A673 (cell line): ENCODE measurements at regions not wholly inside any gene's neighbourhood (a gene's known extent, or its start where the extent isn't known, plus 50 kb on each side); places are given as distances from the start of the nearest gene placed in this dataset.

Source experiments
- BruUV-seq: library from RNA; stranded (reverse); fragments of 400-500 nt; replicated peaks from 2 replicates; lab custom pipeline; 2021; lab: Mats Ljungman, UMichigan
- CTCF ChIA-PET: fragments of 300-600 bp; sonication (Branson Sonifier 250); formaldehyde crosslinking; loops from one replicate; lab custom pipeline; 2022; ENCODE audit warnings: antibody characterized with exemption; lab: Charles Lee
- POLR2A ChIA-PET: fragments of 300-600 bp; sonication (Branson Sonifier 250); formaldehyde crosslinking; loops from one replicate; lab custom pipeline; 2022; ENCODE audit warnings: antibody characterized with exemption; ENCODE audit not compliant: low non-redundant PET; lab: Charles Lee
- DNase-seq: peaks from one replicate; pipeline ENCODE4 v3.0.0-alpha.2; 2015; ENCODE audit warnings: low spot score
- H3K27ac ChIP-seq: fragments of 200-600 bp; sonication (generic); 2 replicates; pipeline ENCODE4 v1.5.1; 2016; ENCODE audit warnings: mixed run types, low read depth, mild to moderate bottlenecking, mixed read lengths, antibody characterized with exemption, low read length; ENCODE audit not compliant: poor library complexity, severe bottlenecking
- H3K27me3 ChIP-seq: fragments of 200-600 bp; sonication (generic); replicated peaks from 2 replicates; pipeline ENCODE4 v1.6.1; 2017; ENCODE audit warnings: mixed run types, low read depth, mild to moderate bottlenecking, mixed read lengths, antibody characterized with exemption, low read length; ENCODE audit not compliant: insufficient read depth, poor library complexity
- H3K36me3 ChIP-seq: fragments of 200-600 bp; sonication (generic); 2 replicates; pipeline ENCODE4 v1.6.1; 2016; ENCODE audit warnings: mixed run types, mild to moderate bottlenecking, mixed read lengths, antibody characterized with exemption, low read length; ENCODE audit not compliant: insufficient read depth, poor library complexity, severe bottlenecking
- H3K4me1 ChIP-seq: fragments of 200-600 bp; sonication (generic); 2 replicates; pipeline ENCODE4 v1.6.1; 2017; ENCODE audit warnings: mixed run types, mild to moderate bottlenecking, mixed read lengths, antibody characterized with exemption, low read length; ENCODE audit not compliant: insufficient read depth, poor library complexity, severe bottlenecking
- H3K4me3 ChIP-seq: fragments of 200-600 bp; sonication (generic); 2 replicates; pipeline ENCODE4 v1.5.1; 2016; ENCODE audit warnings: low read depth, mixed run types, mild to moderate bottlenecking, mixed read lengths, low read length; ENCODE audit not compliant: poor library complexity, severe bottlenecking
- H3K9me3 ChIP-seq: fragments of 200-600 bp; sonication (generic); 2 replicates; pipeline ENCODE4 v1.6.1; 2016; ENCODE audit warnings: mixed run types, low read depth, mild to moderate bottlenecking, mixed read lengths, antibody characterized with exemption, low read length; ENCODE audit not compliant: poor library complexity, severe bottlenecking
- EZH2 ChIP-seq: fragments of 200-600 bp; sonication (generic); IDR thresholded peaks from 2 replicates; pipeline ENCODE4 v1.6.1; 2017; ENCODE audit warnings: borderline replicate concordance, low read depth, mild to moderate bottlenecking, mixed read lengths, antibody characterized with exemption, low read length; ENCODE audit not compliant: poor library complexity, severe bottlenecking
- intact Hi-C: fragments of 100-400 bp; cut with micrococcal nuclease; formaldehyde crosslinking; loops from one replicate; pipeline ENCODE4 v1.10.0; 2022; ENCODE audit not compliant: unreplicated experiment
- TF ChIP-seq, protein P1 (sequence below): fragments of 300-800, 200-600 bp; sonication (generic); conservative IDR thresholded peaks from 2 replicates; pipeline ENCODE4 v1.5.1; 2017; ENCODE audit warnings: low read depth, mild to moderate bottlenecking, antibody characterized with exemption, low read length, moderate library complexity, mixed read lengths

DNA sequence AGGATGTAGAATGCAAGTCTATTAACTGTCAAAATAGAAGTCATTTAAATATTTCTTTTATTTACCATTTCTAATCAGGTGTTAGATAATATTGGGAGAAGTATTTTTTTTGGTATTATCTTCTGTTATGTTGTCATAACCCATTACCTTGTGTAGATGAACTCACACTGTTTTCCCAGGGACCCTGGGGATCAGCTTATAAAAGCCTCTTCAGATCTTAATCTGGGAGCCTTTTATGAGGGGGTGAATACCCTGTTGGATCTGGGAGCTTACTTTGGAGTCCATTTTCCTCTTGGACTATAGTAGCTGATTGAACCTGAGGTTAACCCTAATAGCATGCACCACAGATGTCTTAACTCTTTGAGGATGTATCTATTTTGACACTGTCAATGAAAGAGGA is 176.3 kb upstream of the ATP2B1 start:
- POLR2A ChIA-PET = no interaction called here
- BruUV-seq = no TSS peak
- no peaks in the 10 kb centered on the region for H3K27me3 ChIP-seq
- H3K4me3 ChIP-seq = no peak overlapping the region
- intact Hi-C loops = no loop called here
- H3K9me3 ChIP-seq = no peaks in the 10 kb centered on the region
- H3K27ac ChIP-seq = no peak overlapping the region
- TF ChIP-seq, protein P1, sequence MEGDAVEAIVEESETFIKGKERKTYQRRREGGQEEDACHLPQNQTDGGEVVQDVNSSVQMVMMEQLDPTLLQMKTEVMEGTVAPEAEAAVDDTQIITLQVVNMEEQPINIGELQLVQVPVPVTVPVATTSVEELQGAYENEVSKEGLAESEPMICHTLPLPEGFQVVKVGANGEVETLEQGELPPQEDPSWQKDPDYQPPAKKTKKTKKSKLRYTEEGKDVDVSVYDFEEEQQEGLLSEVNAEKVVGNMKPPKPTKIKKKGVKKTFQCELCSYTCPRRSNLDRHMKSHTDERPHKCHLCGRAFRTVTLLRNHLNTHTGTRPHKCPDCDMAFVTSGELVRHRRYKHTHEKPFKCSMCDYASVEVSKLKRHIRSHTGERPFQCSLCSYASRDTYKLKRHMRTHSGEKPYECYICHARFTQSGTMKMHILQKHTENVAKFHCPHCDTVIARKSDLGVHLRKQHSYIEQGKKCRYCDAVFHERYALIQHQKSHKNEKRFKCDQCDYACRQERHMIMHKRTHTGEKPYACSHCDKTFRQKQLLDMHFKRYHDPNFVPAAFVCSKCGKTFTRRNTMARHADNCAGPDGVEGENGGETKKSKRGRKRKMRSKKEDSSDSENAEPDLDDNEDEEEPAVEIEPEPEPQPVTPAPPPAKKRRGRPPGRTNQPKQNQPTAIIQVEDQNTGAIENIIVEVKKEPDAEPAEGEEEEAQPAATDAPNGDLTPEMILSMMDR = no peak
- no peak for TF ChIP-seq EZH2
- H3K4me1 ChIP-seq = peaks cover 23% of the 10 kb centered on the region
- peak; percentile 33 for DNase-seq
- H3K36me3 ChIP-seq = no peaks in the 10 kb centered on the region
- CTCF ChIA-PET = no interaction called here

DNA sequence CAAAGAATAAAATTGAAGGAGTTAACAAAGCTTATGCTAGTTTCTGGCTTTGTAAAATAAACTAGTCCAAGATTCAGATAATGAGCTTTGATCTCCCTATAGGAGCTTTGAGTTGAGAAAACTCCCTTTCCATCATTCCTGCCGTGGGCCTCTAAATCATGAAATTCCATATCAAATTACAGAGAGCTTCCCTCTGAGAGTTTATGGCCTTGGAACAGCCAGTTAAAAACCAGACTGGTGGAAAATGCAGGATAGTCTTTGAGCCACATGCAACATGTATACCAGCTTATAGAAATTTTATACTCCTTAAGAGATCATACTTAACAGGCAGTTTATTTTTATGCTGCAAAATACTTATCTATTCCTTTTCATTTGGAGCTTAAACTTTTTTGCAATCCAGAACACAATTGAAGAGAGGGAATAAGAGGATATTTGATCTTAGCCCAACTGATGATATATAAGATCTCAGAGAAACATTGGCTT is 175.8 kb upstream of the ATP2B1 start:
- H3K27me3 ChIP-seq = no peaks in the 10 kb centered on the region
- no peaks in the 10 kb centered on the region for H3K36me3 ChIP-seq
- no peaks in the 10 kb centered on the region for H3K9me3 ChIP-seq
- intact Hi-C loops = no loop called here
- no TSS peak for BruUV-seq
- TF ChIP-seq EZH2 = no peak
- TF ChIP-seq, protein P1 = no peak
- peaks cover 23% of the 10 kb centered on the region for H3K4me1 ChIP-seq
- ChIA-PET CTCF (no interaction called here), POLR2A (no interaction called here)
- H3K27ac ChIP-seq = no peak overlapping the region
- peak; percentile 60 for DNase-seq
- no peak overlapping the region for H3K4me3 ChIP-seq

DNA sequence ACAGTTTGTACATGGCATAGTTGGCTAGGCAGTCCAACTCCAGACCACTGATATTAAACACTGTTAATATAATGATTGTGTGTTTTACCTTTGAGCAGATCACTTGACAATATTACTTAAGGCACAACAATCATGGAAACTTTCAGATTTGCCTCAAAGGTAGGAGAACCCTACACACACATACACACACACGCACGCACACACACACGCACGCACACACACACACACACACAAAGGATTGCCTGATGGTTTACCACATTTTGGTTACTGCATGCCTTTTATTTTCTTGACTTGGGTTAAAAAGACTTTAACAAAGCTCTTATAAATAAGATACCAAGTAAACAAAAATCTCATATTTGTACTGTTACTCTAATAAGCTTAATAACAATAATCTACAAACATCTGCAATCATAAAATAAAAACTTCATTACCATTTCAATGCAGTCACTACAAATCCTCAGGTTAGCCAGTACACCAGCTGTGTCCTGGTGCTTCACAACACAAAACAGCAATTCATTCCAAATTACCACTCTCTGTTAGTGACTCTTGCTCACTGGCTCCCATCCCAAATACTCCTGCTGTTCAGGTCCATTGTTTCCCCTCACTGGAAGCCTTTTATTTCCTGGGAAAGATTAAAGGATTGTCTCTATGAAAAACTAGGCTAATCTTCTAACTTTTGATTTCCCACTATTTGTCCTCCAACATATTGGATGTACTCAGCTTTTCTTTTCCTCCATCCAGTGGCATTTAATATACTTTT is 175.2 kb upstream of the ATP2B1 start:
- intact Hi-C loops = no loop called here
- H3K4me1 ChIP-seq = peaks cover 23% of the 10 kb centered on the region
- DNase-seq = peak; percentile 89
- no peak overlapping the region for H3K27ac ChIP-seq
- BruUV-seq = no TSS peak
- no peaks in the 10 kb centered on the region for H3K9me3 ChIP-seq
- no peaks in the 10 kb centered on the region for H3K36me3 ChIP-seq
- CTCF ChIA-PET = no interaction called here
- POLR2A ChIA-PET = no interaction called here
- H3K4me3 ChIP-seq = no peak overlapping the region
- no peak for TF ChIP-seq EZH2
- H3K27me3 ChIP-seq = no peaks in the 10 kb centered on the region

DNA sequence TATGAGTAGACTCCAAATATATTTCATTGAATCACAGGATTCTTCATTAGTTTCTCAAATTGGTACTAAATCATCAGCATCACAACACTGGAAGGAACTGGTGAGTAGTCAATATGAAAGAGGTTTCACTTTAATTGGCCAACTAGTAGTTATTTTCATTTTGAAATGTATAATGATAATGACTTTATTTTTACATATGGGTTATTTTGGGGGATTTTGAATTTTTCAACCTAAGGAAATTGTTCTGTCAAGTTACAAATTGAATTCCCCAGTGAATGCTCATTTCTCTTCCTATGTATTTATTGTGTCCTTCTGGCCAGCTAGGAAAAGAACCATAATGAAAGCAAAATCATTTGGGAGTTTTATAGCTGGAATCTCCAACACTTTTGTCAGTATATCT is 174.2 kb upstream of the ATP2B1 start:
- no peak for DNase-seq
- Histone ChIP-seq H3K27me3 (no peaks in the 10 kb centered on the region), H3K4me1 (peaks cover 23% of the 10 kb centered on the region), H3K4me3 (no peak overlapping the region), H3K36me3 (no peaks in the 10 kb centered on the region), H3K9me3 (no peaks in the 10 kb centered on the region), H3K27ac (no peak overlapping the region)
- intact Hi-C loops = no loop called here
- CTCF ChIA-PET = no interaction called here
- no peak for TF ChIP-seq EZH2
- TF ChIP-seq, protein P1 = no peak
- BruUV-seq = no TSS peak
- POLR2A ChIA-PET = no interaction called here
